ENCODE measurements at regions not wholly inside any gene's neighbourhood (a gene's known extent, or its start where the extent isn't known, plus 50 kb on each side); places are given as distances from the start of the nearest gene placed in this dataset.

DNA sequence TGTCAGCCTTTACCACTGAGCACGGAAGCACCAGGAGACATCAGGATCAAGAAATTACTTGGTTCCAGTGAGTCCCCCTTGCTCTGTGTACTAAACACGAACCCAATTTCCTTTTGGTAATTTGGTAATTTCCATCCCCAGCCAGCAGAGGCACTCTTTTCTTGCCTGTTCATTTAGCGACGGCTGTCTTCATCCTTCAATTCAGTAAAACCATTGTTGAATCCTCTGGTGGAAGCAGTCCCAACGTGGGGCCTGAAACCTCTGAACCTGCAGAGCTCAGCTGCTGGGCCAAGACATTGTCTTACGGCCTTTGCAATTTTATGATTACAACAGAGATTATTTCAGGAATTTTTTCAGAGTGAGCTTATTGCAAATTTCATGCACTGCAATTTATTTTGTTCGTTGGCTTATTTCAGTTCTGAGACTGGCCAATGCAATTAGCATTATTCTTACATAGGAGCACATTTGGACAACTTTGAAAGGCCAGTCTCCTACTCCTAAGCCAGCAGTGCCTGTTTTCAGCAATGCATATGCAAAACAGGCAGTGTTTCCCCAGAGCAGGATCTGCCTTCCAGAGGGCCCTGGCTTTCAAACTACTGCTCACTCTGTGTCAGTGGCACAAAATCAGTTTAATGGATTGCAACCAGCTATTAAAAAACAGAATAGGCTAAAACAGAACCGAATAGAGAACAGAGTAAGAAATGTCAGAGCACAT lies 372.9 kb upstream of the TMEM132C start:
- no peak overlapping the region for H3K4me3 ChIP-seq
- intact Hi-C loops (cut with DNase I; ENCODE audit: low total_unique reads), result no loop called here
- peaks cover 0 to 1% (median 0%) of the 10 kb centered on the region in 4 donors for H3K4me1 ChIP-seq
- TF ChIP-seq, protein P1, sequence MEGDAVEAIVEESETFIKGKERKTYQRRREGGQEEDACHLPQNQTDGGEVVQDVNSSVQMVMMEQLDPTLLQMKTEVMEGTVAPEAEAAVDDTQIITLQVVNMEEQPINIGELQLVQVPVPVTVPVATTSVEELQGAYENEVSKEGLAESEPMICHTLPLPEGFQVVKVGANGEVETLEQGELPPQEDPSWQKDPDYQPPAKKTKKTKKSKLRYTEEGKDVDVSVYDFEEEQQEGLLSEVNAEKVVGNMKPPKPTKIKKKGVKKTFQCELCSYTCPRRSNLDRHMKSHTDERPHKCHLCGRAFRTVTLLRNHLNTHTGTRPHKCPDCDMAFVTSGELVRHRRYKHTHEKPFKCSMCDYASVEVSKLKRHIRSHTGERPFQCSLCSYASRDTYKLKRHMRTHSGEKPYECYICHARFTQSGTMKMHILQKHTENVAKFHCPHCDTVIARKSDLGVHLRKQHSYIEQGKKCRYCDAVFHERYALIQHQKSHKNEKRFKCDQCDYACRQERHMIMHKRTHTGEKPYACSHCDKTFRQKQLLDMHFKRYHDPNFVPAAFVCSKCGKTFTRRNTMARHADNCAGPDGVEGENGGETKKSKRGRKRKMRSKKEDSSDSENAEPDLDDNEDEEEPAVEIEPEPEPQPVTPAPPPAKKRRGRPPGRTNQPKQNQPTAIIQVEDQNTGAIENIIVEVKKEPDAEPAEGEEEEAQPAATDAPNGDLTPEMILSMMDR (IDR thresholded peaks at IDR 0.05), result no peak
- TF ChIP-seq EP300 (IDR thresholded peaks at IDR 0.05) (no peak), POLR2AphosphoS5 (IDR thresholded peaks at IDR 0.05) (no peak), POLR2A (IDR thresholded peaks at IDR 0.05) (no peak)
- no peaks in the 10 kb centered on the region for H3K27me3 ChIP-seq
- no peaks in the 10 kb centered on the region for H3K36me3 ChIP-seq
- 35 to 44% (median 41%) methylated on average over 8 of the region's 8 CpGs for WGBS, 5 donors
- DNase-seq, result no peak
- no peak overlapping the region for H3K27ac ChIP-seq
- peaks cover 0 to 6% (median 0%) of the 10 kb centered on the region in 4 donors for H3K9me3 ChIP-seq

DNA sequence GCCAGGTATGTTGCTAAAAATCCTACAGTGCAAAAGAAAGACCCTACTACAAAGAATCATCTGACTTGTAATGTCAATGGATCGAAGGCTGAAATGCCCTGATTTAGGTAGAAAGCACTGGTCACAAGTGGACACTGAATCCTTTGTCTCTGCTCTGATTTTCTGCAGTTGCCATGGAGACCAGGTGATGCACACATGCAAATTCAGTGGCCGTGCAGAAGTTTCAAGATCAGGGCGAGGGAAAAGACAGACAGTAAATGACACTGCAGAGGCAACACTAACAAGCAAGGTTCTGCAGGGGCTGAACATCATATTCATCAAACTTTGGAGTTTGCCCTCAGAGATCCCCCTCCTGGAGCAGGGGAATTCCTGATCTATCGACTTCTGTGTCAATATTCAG lies 370.3 kb upstream of the TMEM132C start:
- intact Hi-C loops (cut with DNase I; ENCODE audit: low total_unique reads), result no loop called here
- WGBS, 5 donors, result 61 to 71% (median 67%) methylated on average over 4 of the region's 4 CpGs
- Histone ChIP-seq H3K27me3 (no peaks in the 10 kb centered on the region), H3K36me3 (no peaks in the 10 kb centered on the region), H3K4me3 (no peak overlapping the region), H3K27ac (no peak overlapping the region), H3K4me1 (no peaks in the 10 kb centered on the region), H3K9me3 (no peaks in the 10 kb centered on the region)
- DNase-seq, result no peak
- TF ChIP-seq EP300 (IDR thresholded peaks at IDR 0.05), result no peak
- no peak for TF ChIP-seq POLR2A (IDR thresholded peaks at IDR 0.05)
- TF ChIP-seq, protein P1 (IDR thresholded peaks at IDR 0.05), result no peak
- TF ChIP-seq POLR2AphosphoS5 (IDR thresholded peaks at IDR 0.05), result no peak

- no peak for TF ChIP-seq EP300 (IDR thresholded peaks at IDR 0.05)
- TF ChIP-seq POLR2A (IDR thresholded peaks at IDR 0.05), result no peak
- no peak for TF ChIP-seq POLR2AphosphoS5 (IDR thresholded peaks at IDR 0.05)
- TF ChIP-seq, protein P1 (IDR thresholded peaks at IDR 0.05), result no peak
- Histone ChIP-seq H3K4me1 (no peaks in the 10 kb centered on the region), H3K36me3 (no peaks in the 10 kb centered on the region), H3K4me3 (no peak overlapping the region), H3K27ac (no peak overlapping the region), H3K9me3 (no peaks in the 10 kb centered on the region), H3K27me3 (no peaks in the 10 kb centered on the region)
- WGBS, 5 donors, result 86 to 93% (median 90%) methylated on average over 14 of the region's 14 CpGs
- DNase-seq, result no peak
- intact Hi-C loops (cut with DNase I; ENCODE audit: low total_unique reads), result no loop called here
Measured at GRCh38 chr12:127898616-127899015, 368.4 kb upstream of the TMEM132C start.

- 31 to 58% (median 56%) methylated on average over 5 of the region's 5 CpGs for WGBS, 5 donors
- intact Hi-C loops (cut with DNase I; ENCODE audit: low total_unique reads), result no loop called here
- no peak for DNase-seq
- H3K9me3 ChIP-seq, result no peaks in the 10 kb centered on the region
- H3K36me3 ChIP-seq, result no peaks in the 10 kb centered on the region
- TF ChIP-seq POLR2A (IDR thresholded peaks at IDR 0.05) (no peak), POLR2AphosphoS5 (IDR thresholded peaks at IDR 0.05) (no peak), EP300 (IDR thresholded peaks at IDR 0.05) (no peak)
- TF ChIP-seq, protein P1 (IDR thresholded peaks at IDR 0.05), result no peak
- no peaks in the 10 kb centered on the region for H3K4me1 ChIP-seq
- H3K27ac ChIP-seq, result no peak overlapping the region
- no peak overlapping the region for H3K4me3 ChIP-seq
- no peaks in the 10 kb centered on the region for H3K27me3 ChIP-seq
Measured at GRCh38 chr12:127899971-127900370, 367.0 kb upstream of the TMEM132C start.

Measured in stomach (tissue), 8 donors.